ENCODE measurements at regions not wholly inside any gene's neighbourhood (a gene's known extent, or its start where the extent isn't known, plus 50 kb on each side); places are given as distances from the start of the nearest gene placed in this dataset.

DNA sequence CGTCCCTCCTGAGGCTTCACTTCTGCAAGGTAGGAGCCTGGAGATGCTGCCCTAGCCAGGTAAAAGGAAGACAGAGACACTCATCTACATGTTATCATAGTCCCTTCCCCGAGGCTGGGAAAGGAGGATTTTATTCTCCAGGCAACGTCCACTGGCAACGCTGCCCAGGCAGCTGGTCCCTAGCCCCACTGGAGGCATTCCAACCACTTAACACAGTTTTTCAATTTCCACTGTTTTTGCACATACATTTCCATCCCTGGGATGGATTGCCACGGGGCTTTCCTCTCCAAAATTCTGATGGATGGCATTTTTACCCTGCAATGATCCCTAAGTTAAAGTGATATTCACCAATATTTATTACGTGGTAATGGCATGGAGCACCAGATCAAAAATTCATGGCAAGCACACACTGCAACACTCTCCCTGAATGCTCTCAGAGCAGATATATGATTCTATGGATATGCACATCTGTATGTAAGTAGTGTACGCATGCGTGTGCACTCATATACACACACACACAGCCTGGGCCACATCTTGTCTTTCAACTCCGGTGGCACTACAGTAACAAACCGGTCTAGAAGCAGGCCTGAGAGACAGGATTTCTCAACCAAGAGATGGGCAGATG is 322.3 kb upstream of the TSHZ3 start:
- DNase-seq (no peak), ATAC-seq (no peak)
- intact Hi-C loops (cut with micrococcal nuclease) = no loop called here

DNA sequence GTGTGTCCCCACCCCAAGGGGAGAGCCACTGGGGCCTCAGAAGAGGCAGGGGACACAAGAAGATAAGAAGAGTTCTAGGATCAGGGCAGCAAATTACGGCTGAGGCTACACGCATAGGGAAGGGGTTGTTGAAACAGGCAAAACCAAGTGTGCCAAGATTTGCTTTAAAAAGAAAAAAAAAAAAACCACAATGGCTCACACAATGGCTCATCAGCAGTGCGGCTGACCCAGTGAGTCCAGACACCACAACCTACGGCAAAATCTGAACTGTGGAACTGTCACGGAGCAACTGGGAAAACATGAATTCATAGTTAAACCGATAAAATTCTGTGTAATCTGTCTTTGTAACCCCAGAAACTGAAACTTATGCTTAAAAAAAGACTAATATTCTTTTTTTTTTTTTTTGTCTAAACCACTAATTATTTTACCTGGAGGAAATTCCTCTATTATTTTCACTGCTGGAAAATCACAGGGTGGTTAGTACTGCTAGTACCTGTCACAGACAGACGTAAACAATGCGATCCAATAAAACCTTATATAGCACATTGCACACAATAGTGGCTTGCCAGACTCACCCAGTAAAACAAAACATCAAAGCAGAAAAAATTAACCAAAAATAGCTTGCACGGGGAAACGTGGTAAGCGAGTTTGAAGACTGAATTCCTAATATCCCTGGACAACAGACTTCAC is 325.4 kb upstream of the TSHZ3 start:
- intact Hi-C loops (cut with micrococcal nuclease) = no loop called here
- ATAC-seq = no peak
- DNase-seq = no peak

DNA sequence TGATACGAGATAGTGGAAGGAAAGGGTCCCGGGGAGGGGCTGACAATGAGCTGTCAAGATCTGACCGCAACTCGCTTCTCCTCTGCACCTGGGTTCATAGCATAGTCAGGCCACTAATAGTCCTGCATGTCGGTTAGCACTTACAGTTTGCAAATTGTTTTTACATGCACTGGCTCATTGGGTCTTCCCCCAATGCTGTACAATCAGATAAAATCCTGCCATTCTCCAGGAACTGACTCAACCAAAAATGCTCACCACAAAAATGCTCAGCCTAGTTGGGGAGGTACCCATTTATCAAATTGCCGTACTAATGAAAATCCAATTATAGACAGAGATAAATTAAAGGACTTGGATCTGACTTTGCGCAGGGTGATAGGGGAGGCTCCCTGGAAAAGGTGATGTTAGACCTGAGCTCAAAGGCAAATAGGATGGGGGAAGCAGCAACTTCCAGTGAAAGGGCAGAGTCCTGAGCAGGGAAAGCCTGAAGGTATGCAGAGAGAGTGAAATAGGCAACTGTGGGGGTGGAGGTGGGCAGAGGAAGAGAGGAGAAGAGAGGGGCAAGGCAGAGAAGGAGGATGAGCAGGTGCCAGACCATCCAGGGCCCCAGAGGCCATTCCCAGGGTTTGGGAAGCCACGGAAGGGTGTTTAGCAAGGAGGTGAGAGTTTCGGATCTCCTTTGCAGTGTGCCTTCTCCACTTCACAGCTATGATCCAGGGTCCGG is 326.1 kb upstream of the TSHZ3 start:
- intact Hi-C loops (cut with micrococcal nuclease) = no loop called here
- ATAC-seq (no peak), DNase-seq (no peak)

DNA sequence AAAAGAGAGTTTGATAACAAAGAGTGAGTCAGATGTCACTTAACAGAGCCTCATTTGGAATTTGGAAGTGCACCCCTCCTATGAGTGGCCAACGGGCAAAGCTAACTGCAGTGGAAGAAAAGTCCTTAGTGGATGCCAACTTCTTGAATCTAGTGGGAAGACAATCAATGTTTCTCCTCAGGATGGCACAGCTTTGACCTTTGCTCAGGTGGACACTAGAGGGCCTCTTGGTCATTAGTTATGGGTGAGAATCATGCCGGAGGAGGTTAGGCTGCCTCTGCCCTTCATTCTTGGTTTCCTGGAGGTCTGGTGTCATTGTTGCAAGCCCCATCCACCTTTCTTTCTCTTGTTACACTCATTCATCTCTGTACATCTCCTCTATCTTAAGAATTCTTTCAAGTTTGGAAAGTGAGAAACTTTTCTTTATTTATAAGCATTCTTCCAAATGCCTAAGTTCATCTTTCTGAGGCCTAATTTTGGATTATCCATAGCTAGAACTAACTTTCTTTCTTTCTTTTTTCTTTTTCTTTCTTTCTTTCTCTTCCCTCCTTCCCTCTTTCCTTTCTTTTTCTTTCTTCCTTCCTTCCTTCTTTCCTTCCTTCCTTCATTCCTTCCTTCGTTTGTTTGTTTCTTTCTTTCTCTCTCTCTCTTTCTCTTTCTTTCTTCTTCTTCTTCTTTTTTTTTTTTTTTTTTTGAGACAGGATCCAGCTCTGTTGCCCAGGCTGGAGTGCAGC is 327.2 kb upstream of the TSHZ3 start:
- peak; percentile 56 for ATAC-seq
- intact Hi-C loops (cut with micrococcal nuclease) = no loop called here
- no peak for DNase-seq

DNA sequence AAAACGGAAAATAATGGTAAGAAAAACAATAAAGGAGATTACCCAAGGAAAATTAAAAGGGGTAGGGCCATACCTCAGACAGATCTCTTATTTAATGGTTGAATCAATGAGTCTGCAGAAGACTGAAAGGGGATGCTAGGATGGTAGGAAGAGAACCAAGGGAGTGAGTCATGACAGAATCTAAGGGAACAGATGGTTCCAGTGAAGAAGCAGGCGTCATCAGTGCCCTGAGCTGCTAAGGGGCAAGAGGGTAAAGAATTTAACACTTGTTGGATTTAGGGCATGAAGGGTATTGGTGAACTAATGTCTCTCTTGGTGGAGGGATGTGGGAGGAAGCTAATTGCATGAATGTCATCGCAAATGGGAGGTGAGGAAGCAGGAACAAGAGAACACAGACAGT is 329.2 kb upstream of the TSHZ3 start:
- intact Hi-C loops (cut with micrococcal nuclease) = no loop called here
- no peak for DNase-seq
- ATAC-seq = no peak

DNA sequence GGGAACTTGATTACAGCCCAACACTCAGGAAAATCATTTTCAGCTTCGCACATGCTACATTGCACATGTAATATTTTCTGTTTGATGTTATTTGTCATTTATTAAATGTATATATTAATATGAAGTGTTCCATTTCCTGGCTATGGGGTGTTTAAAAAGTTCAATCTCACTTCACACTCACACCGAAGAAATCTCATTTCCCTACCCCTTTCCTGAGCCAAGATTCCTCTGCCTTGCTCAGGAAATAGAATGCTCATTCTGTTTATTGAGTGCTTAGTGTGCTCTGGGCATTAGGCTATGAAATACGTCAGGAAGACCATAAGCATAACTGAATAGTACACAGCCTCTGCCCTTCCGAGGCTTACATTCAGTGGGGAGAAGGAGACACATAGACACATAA is 331.9 kb upstream of the TSHZ3 start:
- DNase-seq = no peak
- ATAC-seq = no peak
- intact Hi-C loops (cut with micrococcal nuclease) = no loop called here

DNA sequence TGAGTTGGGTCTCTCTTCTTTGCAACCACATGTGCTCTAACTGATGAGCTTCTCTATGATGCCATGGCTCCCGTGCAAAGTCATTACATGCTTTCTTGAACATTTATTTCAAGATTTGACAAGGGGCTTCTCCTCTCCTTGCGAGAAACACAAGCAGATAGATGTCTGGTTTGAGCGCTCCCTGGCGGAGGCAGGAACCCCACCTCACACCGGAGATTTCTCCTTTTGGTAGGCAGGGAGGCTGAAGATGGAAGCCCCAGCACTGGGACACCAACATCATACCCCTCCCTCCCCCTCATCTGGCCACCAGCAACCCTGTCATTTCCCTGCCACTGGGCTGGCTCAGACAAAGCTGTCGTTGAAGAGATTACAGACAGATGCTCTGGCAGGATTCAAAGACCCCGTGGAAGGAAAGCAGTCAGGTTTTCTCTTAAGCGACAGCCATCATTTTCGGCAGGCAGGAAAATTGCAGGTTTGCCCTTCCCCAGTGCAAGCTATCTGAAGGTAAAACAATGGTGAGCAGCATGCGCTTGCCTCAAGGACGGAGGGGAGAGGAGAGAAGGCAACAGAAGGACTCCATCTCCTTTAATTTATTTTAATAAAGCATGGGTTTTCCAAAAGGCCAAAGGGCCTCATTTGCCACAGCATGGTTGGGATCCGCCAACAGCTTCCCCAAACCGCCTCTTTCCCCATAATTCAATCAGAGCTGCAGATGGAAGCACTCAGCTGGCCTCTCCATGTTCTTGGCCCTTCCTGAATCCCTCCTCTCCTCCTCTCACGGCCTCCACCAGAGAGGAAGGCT is 344.1 kb upstream of the TSHZ3 start:
- DNase-seq (no peak), ATAC-seq (no peak)
- intact Hi-C loops (cut with micrococcal nuclease) = no loop called here

DNA sequence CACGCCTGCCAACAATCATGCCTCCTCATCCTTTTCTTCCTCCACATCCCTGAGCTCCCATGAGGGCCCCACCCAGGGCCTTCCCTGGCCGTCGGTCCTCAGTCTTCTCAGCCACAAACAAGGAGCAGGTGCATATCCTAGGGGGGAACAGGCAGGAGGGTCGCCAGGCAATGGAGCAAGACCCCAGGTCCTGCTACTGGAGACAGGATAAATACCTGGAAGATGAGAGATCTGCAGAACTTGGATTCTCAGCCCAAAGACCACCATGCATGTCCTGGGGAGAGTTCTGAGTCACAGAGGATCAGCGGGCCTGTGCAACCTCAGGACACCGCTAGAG is 344.7 kb upstream of the TSHZ3 start:
- intact Hi-C loops (cut with micrococcal nuclease) = no loop called here
- ATAC-seq (no peak), DNase-seq (no peak)

DNA sequence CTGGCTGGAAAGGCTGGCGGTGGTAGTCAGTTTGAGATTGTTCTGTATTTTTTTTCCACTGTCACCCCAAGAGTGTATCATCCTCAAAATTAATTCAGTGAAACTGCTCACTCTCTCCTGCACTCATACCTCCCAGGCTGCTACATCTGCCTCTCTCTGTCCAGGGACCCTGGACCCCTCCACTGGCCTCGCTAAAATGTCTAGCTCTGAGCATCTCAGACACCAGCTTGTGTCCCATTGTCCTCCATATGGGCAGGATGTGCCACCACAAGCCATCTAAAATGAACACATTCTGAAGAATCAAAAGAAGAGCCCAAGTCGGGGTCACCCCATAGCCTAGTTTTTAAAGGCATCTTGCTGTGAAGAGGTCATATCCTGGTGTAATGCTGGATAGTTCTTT is 345.5 kb upstream of the TSHZ3 start:
- no peak for DNase-seq
- ATAC-seq = no peak
- intact Hi-C loops (cut with micrococcal nuclease) = no loop called here

DNA sequence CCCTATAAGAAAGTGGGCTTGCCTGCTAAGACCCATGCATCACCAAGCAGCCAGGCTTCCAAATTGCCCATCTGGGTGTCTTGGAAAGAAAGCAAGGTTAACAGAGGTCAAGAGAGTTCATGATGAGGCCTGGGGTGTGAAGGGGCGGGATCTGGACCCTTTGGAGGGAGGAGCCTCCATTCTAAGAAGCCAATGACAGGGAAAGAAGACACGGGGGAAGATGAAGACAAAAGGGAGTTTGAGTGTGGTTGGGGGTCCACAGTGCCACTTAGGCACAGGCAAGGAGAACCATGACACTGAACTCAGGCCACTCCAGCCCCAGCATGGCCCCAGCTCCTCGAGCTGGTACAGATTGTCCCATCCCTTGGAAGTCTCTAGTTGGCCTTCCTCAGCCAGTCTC is 350.2 kb upstream of the TSHZ3 start:
- intact Hi-C loops (cut with micrococcal nuclease) = no loop called here
- ATAC-seq (no peak), DNase-seq (no peak)

DNA sequence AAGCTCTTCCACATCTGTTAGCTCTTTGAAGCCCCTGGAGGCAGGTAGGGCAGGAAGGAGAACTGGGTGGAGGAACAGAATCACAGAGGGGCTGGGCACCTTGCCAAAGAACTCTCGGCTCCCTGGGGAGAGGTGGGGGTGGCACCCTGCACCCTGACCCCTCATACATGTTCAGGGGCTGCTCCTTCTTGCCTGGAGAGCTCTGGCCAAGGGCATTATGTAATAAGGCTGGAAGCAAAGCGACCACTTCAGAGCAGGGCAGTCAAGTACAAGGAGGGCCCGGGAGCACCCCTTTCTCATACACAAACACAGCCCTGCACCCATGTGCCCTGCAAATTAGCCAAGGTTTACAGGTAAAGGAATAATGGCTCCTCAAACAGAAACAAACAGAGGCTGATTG is 351.9 kb upstream of the TSHZ3 start:
- ATAC-seq (no peak), DNase-seq (no peak)
- intact Hi-C loops (cut with micrococcal nuclease) = no loop called here

DNA sequence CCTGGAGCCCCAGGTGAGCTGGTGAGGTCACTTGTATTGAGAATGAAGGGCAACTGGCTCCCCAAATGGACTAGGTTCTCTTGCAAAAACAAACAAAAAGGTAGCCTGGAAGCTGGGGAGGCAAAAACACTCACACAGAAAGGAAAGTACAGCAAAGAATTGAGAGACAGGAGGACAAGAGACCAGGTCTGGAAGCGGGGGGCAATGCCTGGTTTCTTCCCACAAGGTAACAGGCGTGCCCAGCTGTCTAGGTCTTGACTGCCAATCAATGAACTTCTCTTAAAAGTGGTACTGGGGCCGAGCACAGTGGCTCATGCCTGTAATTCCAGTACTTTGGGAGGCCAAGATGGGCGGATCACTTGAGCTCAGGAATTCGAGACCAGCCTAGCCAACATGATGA is 356.4 kb upstream of the TSHZ3 start:
- ATAC-seq = no peak
- intact Hi-C loops (cut with micrococcal nuclease) = no loop called here

DNA sequence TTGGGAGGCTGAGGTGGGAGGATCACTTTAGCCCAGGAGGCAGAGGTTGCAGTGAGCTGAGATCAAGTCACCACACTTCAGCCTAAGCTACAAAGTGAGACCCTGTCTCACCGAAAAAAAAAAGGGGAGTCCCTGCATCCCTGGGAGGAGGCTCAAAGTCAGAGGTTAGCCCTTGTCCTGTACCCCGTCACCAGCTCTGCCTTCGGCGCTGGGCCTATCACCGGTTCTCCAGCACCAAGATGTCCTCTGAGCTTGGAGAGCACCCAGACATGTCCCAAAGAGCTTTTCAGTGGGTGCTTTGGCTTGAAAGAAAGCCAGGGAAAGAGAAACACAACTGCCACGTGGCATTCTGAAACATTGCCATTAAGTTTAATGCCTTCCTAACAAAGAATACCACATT is 356.9 kb upstream of the TSHZ3 start:
- intact Hi-C loops (cut with micrococcal nuclease) = no loop called here
- no peak for ATAC-seq
- DNase-seq = no peak

More for the DNA sequence above, 356.4 kb upstream of the TSHZ3 start:
- DNase-seq = no peak

DNA sequence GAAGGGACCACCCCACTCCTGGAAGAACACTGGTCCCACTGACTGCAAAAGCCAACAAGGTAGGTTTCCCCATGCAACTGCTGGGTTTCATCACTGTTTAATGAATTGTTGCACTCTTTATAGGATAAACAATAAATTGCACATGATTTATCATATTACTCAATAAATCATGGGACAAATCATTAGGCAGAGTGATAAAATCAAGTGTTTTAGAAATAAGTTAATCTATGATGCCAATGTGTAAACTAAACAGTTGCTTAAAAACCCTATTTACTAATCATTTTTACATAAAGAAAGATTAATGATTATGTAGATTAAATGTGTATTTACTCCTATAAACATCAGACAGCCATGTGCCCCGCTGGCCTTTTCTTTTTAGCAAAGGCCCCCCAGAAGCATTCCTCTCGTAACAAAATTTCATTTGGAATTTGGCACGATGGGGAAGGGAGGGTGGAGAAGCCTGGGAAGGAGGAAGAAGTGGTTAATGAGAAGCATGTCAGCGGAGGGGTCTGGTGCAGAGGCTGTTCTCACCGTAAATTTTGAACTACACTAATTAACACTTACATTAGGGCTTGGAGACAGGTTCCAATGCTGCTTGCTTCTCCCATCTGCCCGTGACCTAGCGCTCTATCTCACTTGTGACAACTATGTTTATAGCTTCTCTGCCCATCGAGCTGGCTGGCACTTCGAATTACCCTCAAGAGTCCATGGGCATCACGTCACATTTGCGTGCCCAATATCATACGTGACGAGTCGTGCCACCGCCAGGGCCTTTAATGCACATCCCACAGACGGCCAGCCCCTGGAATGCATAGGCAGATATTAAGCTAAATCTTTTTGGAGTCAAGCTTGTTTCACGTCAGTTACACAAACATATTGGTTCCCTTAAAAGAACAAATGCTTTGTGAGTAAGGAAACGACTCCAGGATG is 357.7 kb upstream of the TSHZ3 start:
- ATAC-seq = no peak
- DNase-seq = no peak
- intact Hi-C loops (cut with micrococcal nuclease) = no loop called here

DNA sequence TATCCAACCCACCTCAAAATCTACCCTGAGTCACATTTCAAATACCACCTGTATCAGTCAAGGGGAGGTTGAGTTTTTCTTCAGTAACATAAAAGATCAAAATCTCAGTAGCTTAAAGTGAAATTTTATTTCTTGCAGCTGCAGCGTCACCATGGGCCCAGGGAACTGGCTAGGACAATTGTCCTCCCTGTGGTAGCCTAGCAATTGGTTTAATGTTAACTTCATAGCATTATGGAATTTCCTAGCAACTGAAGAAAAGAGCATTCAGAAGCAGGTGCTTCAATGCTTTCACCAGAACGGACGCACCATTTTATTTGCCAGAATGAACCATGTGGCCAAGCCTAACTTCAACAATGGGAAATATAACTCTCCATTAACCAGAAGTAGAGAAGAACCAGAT is 359.3 kb upstream of the TSHZ3 start:
- no peak for ATAC-seq
- DNase-seq = no peak
- intact Hi-C loops (cut with micrococcal nuclease) = no loop called here

DNA sequence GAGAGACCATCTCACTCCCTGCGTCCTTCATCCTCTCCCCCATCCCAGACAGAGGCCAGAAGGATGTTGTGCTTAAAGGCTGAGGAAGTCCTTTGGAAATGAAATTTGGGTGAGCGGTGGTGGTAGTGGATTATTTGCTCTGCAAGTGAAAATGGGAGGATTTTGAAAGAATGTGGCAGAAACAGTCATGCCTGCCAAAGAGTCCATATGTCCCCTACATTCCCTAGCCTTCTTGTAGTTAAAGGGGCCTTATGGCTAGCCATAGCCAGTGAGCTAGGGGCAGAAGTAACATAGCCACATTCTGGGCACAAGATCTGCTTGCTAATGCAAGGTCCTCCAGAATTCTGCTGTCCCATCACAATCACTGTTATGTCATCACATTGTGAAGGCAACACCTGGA is 360.2 kb upstream of the TSHZ3 start:
- no peak for ATAC-seq
- intact Hi-C loops (cut with micrococcal nuclease) = no loop called here
- no peak for DNase-seq

DNA sequence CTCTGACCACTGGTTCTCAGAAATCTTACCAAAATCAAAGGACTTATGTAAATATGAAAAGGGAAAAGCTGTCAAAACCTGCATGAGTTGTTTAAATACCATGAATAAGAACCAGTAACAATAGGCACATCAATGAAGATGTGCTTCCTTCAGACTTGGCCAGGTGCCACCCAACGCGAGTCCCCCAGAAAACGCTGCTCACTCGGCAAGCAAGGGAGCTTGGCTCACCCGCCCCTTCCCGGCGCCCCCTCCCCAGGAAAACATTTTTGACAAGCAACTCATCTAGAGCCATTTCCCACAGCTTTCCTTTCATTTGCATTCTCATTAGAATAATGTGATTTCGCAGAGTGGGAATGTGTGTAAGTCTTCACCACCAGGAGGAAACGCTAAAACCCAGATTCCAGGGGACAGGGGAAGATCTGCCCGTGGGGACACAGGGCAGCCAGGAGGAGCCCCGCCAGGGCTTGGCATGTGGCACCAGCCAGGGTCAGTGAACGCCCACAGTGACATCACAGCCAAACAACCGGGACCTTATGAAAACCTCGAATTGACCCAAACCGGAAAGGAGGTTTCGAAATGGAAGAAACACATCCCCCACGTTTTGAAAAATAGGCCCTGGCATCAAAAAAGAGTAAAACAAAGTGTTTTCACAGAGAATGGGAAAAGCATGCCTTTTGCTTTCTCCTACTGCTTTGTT is 366.2 kb upstream of the TSHZ3 start:
- intact Hi-C loops (cut with micrococcal nuclease) = no loop called here
- DNase-seq (no peak), ATAC-seq (no peak)

DNA sequence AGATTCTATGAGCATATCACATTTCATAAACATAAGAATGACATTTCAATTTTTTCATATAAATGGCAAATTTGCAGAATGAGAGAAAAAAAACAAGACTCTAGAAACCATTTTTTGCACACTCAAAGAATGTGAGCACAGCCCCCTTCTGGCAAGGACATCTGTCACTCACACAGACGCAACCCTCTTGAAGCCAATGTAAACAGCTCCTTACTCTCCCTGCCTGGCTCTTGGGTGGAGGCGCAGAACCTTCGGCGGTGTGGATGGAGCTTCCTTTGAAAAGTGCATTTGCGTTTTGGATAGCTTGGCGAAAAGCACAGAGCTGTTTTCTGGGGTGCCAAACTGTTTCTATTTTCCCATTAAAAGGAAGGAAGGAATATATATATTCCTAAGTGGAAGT is 367.6 kb upstream of the TSHZ3 start:
- DNase-seq (no peak), ATAC-seq (no peak)
- intact Hi-C loops (cut with micrococcal nuclease) = no loop called here
